Panc1 (cell line): ENCODE measurements at regions not wholly inside any gene's neighbourhood (a gene's known extent, or its start where the extent isn't known, plus 50 kb on each side); places are given as distances from the start of the nearest gene placed in this dataset.

Experiments
- ATAC-seq: fragments of 200-7000 bp; cut with Tn5 transposase; 2 replicates; pipeline ENCODE4 v1.9.1; 2020; ENCODE audit warnings: mild to moderate bottlenecking, moderate library complexity
- BruUV-seq: library from RNA; stranded (reverse); fragments of 400-500 nt; replicated peaks from 2 replicates; lab custom pipeline; 2021; lab: Mats Ljungman, UMichigan
- CTCF ChIA-PET: fragments of 300-600 bp; sonication (Branson Sonifier 250); formaldehyde crosslinking; loops from one replicate; lab custom pipeline; 2022; ENCODE audit warnings: antibody characterized with exemption; lab: Charles Lee
- POLR2A ChIA-PET: fragments of 300-600 bp; sonication (Branson Sonifier 250); formaldehyde crosslinking; loops from one replicate; lab custom pipeline; 2022; ENCODE audit warnings: antibody characterized with exemption; lab: Charles Lee
- DNase-seq: peaks from one replicate; pipeline ENCODE4 v3.0.0-alpha.2; 2010; ENCODE audit warnings: low read depth, low spot score
- H3K27ac ChIP-seq: 2 replicates; pipeline ENCODE4 v1.5.1; 2011; ENCODE audit warnings: mild to moderate bottlenecking, low read length, inconsistent platforms
- H3K27me3 ChIP-seq: fragments of 200-500 bp; sonication (Bioruptor generic); 2 replicates; pipeline ENCODE4 v1.6.0; 2014; ENCODE audit warnings: low read length, inconsistent platforms; ENCODE audit not compliant: control insufficient read depth, insufficient read depth
- H3K36me3 ChIP-seq: fragments of 200-500 bp; sonication (Bioruptor generic); 2 replicates; pipeline ENCODE4 v1.5.1; 2014; ENCODE audit warnings: inconsistent platforms, mild to moderate bottlenecking, low read length, moderate library complexity; ENCODE audit not compliant: control insufficient read depth, insufficient read depth
- H3K4me1 ChIP-seq: 2 replicates; pipeline ENCODE4 v1.5.1; 2011; ENCODE audit warnings: inconsistent platforms, mild to moderate bottlenecking, low read length, moderate library complexity; ENCODE audit not compliant: control insufficient read depth, insufficient read depth
- H3K4me3 ChIP-seq, 2 experiments: 2 replicates each; pipeline ENCODE4 v1.5.1; 2011 to 2012; ENCODE audit warnings: low read depth in 2 of 2, low read length in 2 of 2, mild to moderate bottlenecking in 2 of 2, inconsistent platforms in 1 of 2, moderate library complexity in 1 of 2
- H3K9me3 ChIP-seq: fragments of 200-500 bp; sonication (Bioruptor generic); 2 replicates; pipeline ENCODE4 v1.5.1; 2014; ENCODE audit warnings: low read depth, mild to moderate bottlenecking, inconsistent platforms, low read length, moderate library complexity; ENCODE audit not compliant: control insufficient read depth, insufficient read depth
- CTCF ChIP-seq: fragments of 450-650 bp; IDR thresholded peaks from 2 replicates; pipeline ENCODE4 v1.5.1; 2017; ENCODE audit warnings: mild to moderate bottlenecking
- POLR2AphosphoS5 ChIP-seq: IDR thresholded peaks from 2 replicates; pipeline ENCODE4 v1.6.1; 2012; ENCODE audit warnings: mild to moderate bottlenecking, low read depth, low read length, moderate library complexity
- REST ChIP-seq, 2 experiments: IDR thresholded peaks; 2 replicates each; pipeline ENCODE4 v1.6.1; 2011 to 2012; ENCODE audit warnings: low read depth in 2 of 2, control low read depth in 1 of 2, low read length in 1 of 2, mild to moderate bottlenecking in 1 of 2, moderate library complexity in 1 of 2; ENCODE audit not compliant: insufficient read depth in 1 of 2
- SIN3A ChIP-seq: IDR thresholded peaks from 2 replicates; pipeline ENCODE4 v1.6.1; 2012; ENCODE audit warnings: low read depth, mild to moderate bottlenecking, low read length, moderate library complexity, borderline replicate concordance; ENCODE audit not compliant: insufficient read depth
- TCF7L2 ChIP-seq: IDR thresholded peaks from 2 replicates; pipeline ENCODE4 v1.6.1; 2011; ENCODE audit warnings: mild to moderate bottlenecking, low read depth, low read length, inconsistent platforms
- in situ Hi-C: cut with HindIII; loops from 2 replicates; pipeline ENCODE4 v1.10.0; 2016; ENCODE audit warnings: low sequenced_read_pairs, low pct_unique_long_range_greater_than_20kb
- intact Hi-C: fragments of 100-400 bp; cut with micrococcal nuclease; formaldehyde crosslinking; loops from one replicate; pipeline ENCODE4 v1.10.0; 2022; ENCODE audit not compliant: unreplicated experiment

GRCh38 chr1:82707681-82708080, 906.9 kb downstream of the ADGRL2 start:
- ATAC-seq (no peak), DNase-seq (no peak)
- H3K4me1 ChIP-seq, result no peaks in the 10 kb centered on the region
- no TSS peak for BruUV-seq
- no peaks in the 10 kb centered on the region for H3K27me3 ChIP-seq
- in situ Hi-C loops (no loop called here), intact Hi-C loops (no loop called here)
- no peaks in the 10 kb centered on the region for H3K36me3 ChIP-seq
- no peak overlapping the region for H3K27ac ChIP-seq
- POLR2A ChIA-PET, result no interaction called here
- no peak for TF ChIP-seq CTCF
- TF ChIP-seq POLR2AphosphoS5, result no peak
- TF ChIP-seq TCF7L2, result no peak
- CTCF ChIA-PET, result no interaction called here
- H3K9me3 ChIP-seq, result peaks cover 3% of the 10 kb centered on the region
- no peak overlapping the region for H3K4me3 ChIP-seq

- POLR2A ChIA-PET, result no interaction called here
- BruUV-seq, result no TSS peak
- in situ Hi-C loops, result no loop called here
These were observed 906.0 kb downstream of the ADGRL2 start for GRCh38 chr1:82706741-82707140.

More at GRCh38 chr1:82706741-82707140, 906.0 kb downstream of the ADGRL2 start:
- no peaks in the 10 kb centered on the region for H3K36me3 ChIP-seq
- H3K27me3 ChIP-seq, result no peaks in the 10 kb centered on the region
- no peaks in the 10 kb centered on the region for H3K4me1 ChIP-seq
- DNase-seq (no peak), ATAC-seq (no peak)
- no peak for TF ChIP-seq POLR2AphosphoS5
- TF ChIP-seq TCF7L2, result no peak
- no peak for TF ChIP-seq REST (IDR thresholded peaks at IDR 0.05; ENCODE audit: insufficient read depth in 1 of 2, low read depth in 2 of 2, low read length in 1 of 2)
- no peak for TF ChIP-seq SIN3A
- no peak for TF ChIP-seq CTCF
- no peaks in the 10 kb centered on the region; the same call in none of the 2 replicates for H3K9me3 ChIP-seq
- no peak overlapping the region for H3K27ac ChIP-seq
- CTCF ChIA-PET, result no interaction called here
- intact Hi-C loops, result no loop called here
- no peak overlapping the region for H3K4me3 ChIP-seq
